Mesodermal cell (in vitro differentiated cells): ENCODE measurements at regions not wholly inside any gene's neighbourhood (a gene's known extent, or its start where the extent isn't known, plus 50 kb on each side); places are given as distances from the start of the nearest gene placed in this dataset.
"Not testable (repeated sequence)": the region's sequence is repeated elsewhere in the genome, so short reads cannot be mapped to it uniquely, and the experiment has no call there.

Experiments
- H3K27ac ChIP-seq: 2 replicates; pipeline ENCODE4 v1.7.0; 2013; ENCODE audit warnings: mild to moderate bottlenecking, low read depth, low read length, moderate library complexity; ENCODE audit not compliant: severe bottlenecking
- H3K36me3 ChIP-seq: 2 replicates; pipeline ENCODE4 v1.7.1; 2013; ENCODE audit warnings: mild to moderate bottlenecking, low read length, moderate library complexity; ENCODE audit not compliant: control insufficient read depth, insufficient read depth
- H3K4me1 ChIP-seq: one replicate; pipeline ENCODE4 v1.7.1; 2013; ENCODE audit warnings: mild to moderate bottlenecking, low read length; ENCODE audit not compliant: insufficient read depth, control insufficient read depth, poor library complexity, severe bottlenecking
- H3K4me3 ChIP-seq: 2 replicates; pipeline ENCODE4 v1.7.0; 2013; ENCODE audit warnings: low read length, control low read depth, mild to moderate bottlenecking; ENCODE audit not compliant: insufficient read depth, poor library complexity, severe bottlenecking; ENCODE audit errors: extremely low read depth
- H3K9me3 ChIP-seq: 2 replicates; pipeline ENCODE4 v1.7.1; 2013; ENCODE audit warnings: mild to moderate bottlenecking, low read length, moderate library complexity; ENCODE audit not compliant: control insufficient read depth
- WGBS, 2 experiments: methylation state at CpG; one replicate each; pipeline ENCODE4 v1.1.5; 2013; ENCODE audit warnings: missing lambda C conversion rate in 2 of 2; ENCODE audit not compliant: insufficient coverage in 2 of 2; 5-methylcytosine and 5-hydroxymethylcytosine counted together

DNA sequence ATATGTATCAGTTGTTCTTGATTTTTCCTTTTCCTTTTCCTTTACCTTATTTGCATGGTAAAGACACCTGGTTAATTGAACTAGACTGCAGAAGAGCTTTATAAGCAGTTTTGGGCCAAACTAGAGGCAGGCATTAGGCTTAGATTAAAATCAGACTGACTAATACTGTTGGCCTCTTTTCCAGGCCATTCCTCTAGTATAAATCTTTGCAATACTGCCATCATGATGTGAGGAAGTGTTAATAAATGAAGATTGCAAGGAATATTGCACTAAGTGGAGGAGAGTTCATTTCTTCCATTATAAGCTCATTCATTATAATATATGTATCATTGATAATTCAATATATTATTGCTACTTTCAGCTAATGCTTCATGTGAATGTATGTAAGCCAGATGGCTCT, 163.8 kb downstream of the MMUT start:
- no peak overlapping the region for H3K4me3 ChIP-seq
- H3K27ac ChIP-seq: no peak overlapping the region
- no peaks in the 10 kb centered on the region for H3K9me3 ChIP-seq
- H3K36me3 ChIP-seq: no peaks in the 10 kb centered on the region
- no peaks in the 10 kb centered on the region for H3K4me1 ChIP-seq

DNA sequence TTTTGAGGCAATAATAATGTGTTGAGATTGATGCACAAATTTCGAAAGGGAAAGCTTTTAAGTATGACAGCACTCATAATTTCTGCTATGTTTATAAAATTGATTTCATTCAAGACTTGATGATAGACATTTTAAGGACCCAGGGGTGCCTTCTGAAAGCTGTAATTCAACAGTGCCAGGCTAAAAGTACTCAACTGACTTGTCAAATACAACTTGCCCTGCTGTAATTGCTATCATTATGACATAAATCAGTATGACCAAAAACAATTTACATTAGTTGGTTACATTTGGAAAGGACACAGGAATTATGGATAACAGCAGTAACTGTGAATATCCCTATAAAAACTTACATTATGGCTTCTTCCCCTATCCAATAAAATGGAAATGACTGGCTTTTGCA, 178.9 kb downstream of the MMUT start:
- H3K4me3 ChIP-seq: no peak overlapping the region
- no peaks in the 10 kb centered on the region for H3K4me1 ChIP-seq
- no peaks in the 10 kb centered on the region for H3K9me3 ChIP-seq
- no peaks in the 10 kb centered on the region for H3K36me3 ChIP-seq
- WGBS, 2 experiments: 40% methylated on average over 1 of the region's 1 CpG; no CpG with 5 or more reads in 1 of the 2 experiments
- no peak overlapping the region for H3K27ac ChIP-seq

DNA sequence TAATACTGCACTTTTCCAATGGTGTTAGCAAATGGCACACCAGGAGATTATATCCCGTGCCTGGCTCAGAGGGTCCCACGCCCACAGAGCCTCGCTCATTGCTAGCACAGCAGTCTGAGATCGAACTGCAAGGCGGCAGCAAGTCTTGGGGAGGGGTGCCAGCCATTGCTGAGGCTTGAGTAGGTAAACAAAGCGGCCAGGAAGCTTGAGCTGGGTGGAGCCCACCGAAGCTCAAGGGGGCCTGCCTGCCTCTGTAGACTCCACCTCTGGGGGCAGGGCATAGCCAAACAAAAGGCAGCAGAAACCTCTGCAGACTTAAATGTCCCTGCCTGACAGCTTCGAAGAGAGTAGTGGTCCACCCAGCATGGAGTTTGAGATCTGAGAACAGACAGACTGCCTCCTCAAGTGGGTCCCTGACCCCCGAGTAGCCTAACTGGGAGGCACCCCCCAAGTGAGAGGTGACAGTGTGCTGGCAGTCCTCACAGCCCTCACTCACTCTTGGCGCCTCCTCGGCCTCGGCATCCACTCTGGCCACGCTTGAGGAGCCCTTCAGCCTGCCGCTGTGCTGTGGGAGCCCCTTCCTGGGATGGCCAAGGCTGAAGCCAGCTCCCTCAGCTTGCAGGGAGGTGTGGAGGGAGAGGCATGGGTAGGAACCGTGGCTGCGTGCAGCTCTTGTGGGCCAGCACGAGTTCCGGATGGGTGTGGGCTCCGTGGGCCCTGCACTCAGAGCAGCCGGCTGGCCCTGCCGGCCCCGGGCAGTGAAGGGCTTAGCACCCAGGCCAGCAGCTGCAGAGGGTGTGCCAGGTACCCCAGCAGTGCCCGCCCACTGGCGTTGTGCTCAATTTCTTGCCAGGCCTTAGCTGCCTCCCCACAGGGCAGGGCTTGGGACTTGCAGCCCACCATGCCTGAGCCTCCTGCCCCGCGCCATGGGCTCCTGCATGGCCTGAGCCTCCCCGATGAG, 188.0 kb downstream of the MMUT start:
- not testable (repeated sequence) for H3K9me3 ChIP-seq, H3K4me3 ChIP-seq, H3K36me3 ChIP-seq, H3K27ac ChIP-seq, H3K4me1 ChIP-seq
- WGBS, 2 experiments: 86 to 96% methylated on average over 13 to 21 of the region's 27 CpGs

DNA sequence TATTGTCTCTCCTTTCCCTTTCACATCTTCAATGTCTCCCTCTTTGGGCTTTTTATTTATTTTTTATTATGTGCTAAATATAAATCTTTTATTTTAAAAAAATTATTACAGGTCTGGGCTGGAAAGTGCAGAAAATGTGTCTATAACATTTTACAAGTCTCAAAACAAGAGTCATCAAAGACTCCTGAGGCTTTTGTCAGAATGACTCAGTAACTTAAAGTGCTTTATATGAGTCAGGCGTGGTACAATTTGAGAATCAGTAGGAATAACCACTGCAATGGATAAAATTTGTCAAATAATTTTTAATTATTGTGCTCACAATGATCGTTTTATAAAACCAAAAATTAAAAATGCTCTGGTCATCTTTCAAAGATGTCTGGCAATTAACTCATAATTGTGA, 193.9 kb downstream of the MMUT start:
- Histone ChIP-seq H3K27ac (no peak overlapping the region), H3K36me3 (no peaks in the 10 kb centered on the region), H3K9me3 (peaks cover under 1% of the 10 kb centered on the region), H3K4me1 (no peaks in the 10 kb centered on the region), H3K4me3 (no peak overlapping the region)
- no CpG with 5 or more reads among the region's 2 CpGs for WGBS, 2 experiments

DNA sequence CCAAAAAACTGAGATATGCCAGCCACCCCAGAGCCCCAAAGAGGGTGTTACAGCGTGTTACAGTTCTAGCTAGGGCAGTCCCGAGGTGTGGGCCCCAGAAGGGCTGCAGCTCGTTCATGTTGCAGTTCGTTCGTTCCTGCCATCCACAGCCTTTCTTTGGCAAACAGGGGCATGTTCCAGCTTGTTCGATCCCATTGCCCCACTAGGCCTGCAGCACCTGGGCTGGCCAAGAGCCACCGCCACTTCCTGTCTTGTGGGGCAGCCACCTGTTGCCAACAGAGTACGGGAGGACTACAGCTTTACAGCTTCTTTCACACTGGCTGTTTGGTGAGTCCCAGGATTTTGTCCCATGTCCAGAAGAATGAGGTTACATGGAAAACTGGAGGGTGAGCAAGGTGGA, 198.1 kb downstream of the MMUT start:
- WGBS, 2 experiments: 90 to 95% methylated on average over 8 of the region's 8 CpGs
- Histone ChIP-seq H3K9me3 (no peaks in the 10 kb centered on the region), H3K4me1 (no peaks in the 10 kb centered on the region), H3K4me3 (no peak overlapping the region), H3K27ac (no peak overlapping the region), H3K36me3 (no peaks in the 10 kb centered on the region)

DNA sequence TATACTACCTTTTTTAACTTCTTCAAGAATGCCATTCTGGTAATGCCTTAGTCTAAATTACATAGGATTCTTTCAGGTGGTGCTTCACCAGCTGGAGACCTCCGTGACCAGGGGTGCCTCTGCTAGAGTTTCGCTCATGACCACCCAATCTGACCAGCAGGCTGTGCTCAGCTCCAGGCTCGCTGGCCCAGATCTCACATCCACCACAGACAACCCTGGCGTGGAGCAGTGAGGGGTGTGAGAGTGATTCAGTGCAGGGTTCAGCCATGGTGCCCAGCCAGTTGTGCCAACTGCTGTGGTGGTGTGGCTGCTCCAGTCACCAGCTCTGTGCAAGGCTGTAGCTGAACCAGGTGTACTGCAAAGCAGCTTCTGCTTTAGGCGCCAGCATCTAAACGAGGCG, 198.6 kb downstream of the MMUT start:
- 84 to 100% methylated on average over 3 to 4 of the region's 7 CpGs for WGBS, 2 experiments
- no peak overlapping the region for H3K27ac ChIP-seq
- H3K36me3 ChIP-seq: no peaks in the 10 kb centered on the region
- H3K9me3 ChIP-seq: no peaks in the 10 kb centered on the region
- H3K4me3 ChIP-seq: no peak overlapping the region
- no peaks in the 10 kb centered on the region for H3K4me1 ChIP-seq

DNA sequence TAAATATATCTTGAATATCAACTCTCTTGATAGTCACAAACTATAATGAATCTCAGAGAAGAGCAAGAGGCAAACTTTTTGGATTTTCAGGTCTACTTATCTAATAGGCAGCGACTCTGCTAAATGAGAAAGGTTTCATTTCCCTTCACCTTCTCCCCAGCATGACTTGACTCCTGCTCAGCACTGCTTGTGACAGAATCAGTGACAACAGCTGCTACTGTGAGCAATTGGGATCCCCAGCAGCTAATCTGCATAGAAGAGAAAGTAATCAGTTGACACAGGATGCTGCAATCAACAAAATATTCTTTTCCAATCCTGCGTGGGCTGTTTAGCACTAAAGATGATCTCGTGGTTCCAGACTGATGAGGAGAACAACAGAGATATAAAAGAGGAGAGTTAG, 205.5 kb downstream of the MMUT start:
- WGBS, 2 experiments: 80% methylated on average over 1 of the region's 3 CpGs; no CpG with 5 or more reads in 1 of the 2 experiments
- H3K4me3 ChIP-seq: no peak overlapping the region
- H3K27ac ChIP-seq: no peak overlapping the region
- H3K9me3 ChIP-seq: no peaks in the 10 kb centered on the region
- H3K4me1 ChIP-seq: no peaks in the 10 kb centered on the region
- no peaks in the 10 kb centered on the region for H3K36me3 ChIP-seq

DNA sequence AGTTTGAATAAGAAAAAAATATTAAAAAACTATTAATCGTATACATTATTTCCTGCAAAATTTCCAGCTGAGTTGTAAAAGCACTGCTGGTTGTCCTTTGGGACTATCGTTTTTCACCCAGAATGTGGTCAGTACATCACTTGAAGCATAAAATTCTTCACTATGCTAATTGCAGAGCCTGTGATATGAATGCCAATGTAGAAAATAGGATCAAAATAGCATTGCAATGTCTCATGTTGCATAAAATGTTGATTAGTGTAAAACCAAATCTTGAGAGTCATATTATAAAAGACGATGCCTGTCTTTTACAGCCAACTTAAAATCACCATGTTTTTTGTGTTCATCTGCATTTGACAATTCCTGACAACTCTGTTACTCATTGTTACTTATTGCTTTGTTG, 207.7 kb downstream of the MMUT start:
- no peaks in the 10 kb centered on the region for H3K9me3 ChIP-seq
- no peaks in the 10 kb centered on the region for H3K4me1 ChIP-seq
- H3K27ac ChIP-seq: no peak overlapping the region
- no peak overlapping the region for H3K4me3 ChIP-seq
- H3K36me3 ChIP-seq: no peaks in the 10 kb centered on the region
- 67% methylated on average over 1 of the region's 3 CpGs; no CpG with 5 or more reads in 1 of the 2 experiments for WGBS, 2 experiments

DNA sequence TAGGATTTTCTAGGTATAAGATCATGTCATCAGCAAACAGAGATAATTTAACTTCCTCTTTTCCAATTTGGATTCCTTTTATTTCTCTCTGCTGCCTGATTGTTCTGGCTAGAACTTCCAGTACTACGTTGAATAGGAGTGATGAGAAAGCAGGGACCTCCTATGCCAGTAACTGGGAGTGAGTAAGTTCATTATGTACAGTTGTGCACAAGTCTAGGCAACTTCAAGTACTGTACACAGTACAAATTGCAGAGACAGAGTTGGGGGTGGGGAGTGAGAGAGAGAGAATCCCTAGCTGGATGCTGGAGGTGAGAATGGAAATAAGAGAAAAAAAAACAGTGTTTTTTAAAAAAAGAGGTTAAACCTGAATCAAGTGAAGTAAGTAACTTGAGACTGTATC, 210.2 kb downstream of the MMUT start:
- Histone ChIP-seq H3K4me1 (no peaks in the 10 kb centered on the region), H3K4me3 (no peak overlapping the region), H3K27ac (no peak overlapping the region), H3K36me3 (no peaks in the 10 kb centered on the region), H3K9me3 (no peaks in the 10 kb centered on the region)
- WGBS, 2 experiments: 83% methylated on average over 1 of the region's 1 CpG; no CpG with 5 or more reads in 1 of the 2 experiments

DNA sequence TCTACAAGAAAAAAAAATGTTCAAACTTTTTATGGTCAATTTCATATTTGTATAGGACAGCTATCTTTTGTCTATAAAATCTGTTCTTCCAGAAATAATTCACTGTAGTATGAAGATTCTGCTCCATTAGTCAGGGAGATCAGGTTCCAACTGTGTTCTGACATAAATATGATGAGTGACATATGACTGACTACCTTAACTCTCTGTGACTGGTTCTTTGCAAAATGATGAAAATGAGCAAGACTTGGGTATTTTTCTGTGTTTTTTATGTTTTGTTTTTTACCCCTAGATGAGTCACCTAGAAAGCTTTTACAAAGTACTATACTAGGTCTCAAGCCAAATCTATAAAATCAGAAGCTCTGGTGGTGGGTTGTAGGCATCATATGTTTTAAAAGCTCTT, 229.6 kb downstream of the MMUT start:
- no peaks in the 10 kb centered on the region for H3K36me3 ChIP-seq
- no peaks in the 10 kb centered on the region for H3K9me3 ChIP-seq
- no peaks in the 10 kb centered on the region for H3K4me1 ChIP-seq
- H3K4me3 ChIP-seq: no peak overlapping the region
- H3K27ac ChIP-seq: no peak overlapping the region

DNA sequence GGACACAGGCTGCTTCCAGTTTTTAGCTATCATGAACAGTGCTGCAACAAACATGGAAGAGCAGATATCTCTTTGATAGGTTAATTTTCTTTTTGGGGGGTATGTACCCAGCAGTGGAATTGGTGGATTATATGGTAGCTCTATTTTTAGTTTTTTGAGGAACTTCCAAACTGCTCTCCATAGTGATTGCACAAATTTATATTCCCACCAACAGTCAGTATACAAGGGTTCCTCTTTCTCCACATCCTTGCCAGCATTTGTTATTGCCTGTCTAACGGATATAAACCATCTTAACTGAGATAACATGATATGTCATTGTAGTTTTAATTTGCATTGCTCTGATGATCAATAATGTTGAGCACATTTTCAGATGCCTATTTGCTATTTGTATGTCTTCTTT, 237.6 kb downstream of the MMUT start:
- Histone ChIP-seq H3K9me3 (no peaks in the 10 kb centered on the region), H3K4me3 (no peak overlapping the region), H3K27ac (no peak overlapping the region), H3K36me3 (no peaks in the 10 kb centered on the region), H3K4me1 (no peaks in the 10 kb centered on the region)
- no CpG with 5 or more reads among the region's 1 CpG for WGBS, 2 experiments
